Kidney epithelial cell (primary cell): ENCODE measurements at regions not wholly inside any gene's neighbourhood (a gene's known extent, or its start where the extent isn't known, plus 50 kb on each side); places are given as distances from the start of the nearest gene placed in this dataset.

ENCODE experiments used
- DNase-seq: peaks from one replicate; pipeline ENCODE4 v3.0.0-alpha.2; 2010; ENCODE audit warnings: low read depth
- H3K27me3 ChIP-seq: 2 replicates; pipeline ENCODE4 v1.6.0; 2011; ENCODE audit warnings: low read length; ENCODE audit not compliant: control insufficient read depth, insufficient read depth
- H3K36me3 ChIP-seq: 2 replicates; pipeline ENCODE4 v1.5.1; 2011; ENCODE audit warnings: low read length; ENCODE audit not compliant: control insufficient read depth, insufficient read depth
- H3K4me3 ChIP-seq: 2 replicates; pipeline ENCODE4 v1.5.1; 2011; ENCODE audit warnings: low read depth, mild to moderate bottlenecking, control low read depth, low read length
- TF ChIP-seq, protein P1 (sequence below): IDR thresholded peaks from 2 replicates; pipeline ENCODE4 v1.5.1; 2011; ENCODE audit warnings: mild to moderate bottlenecking, moderate library complexity, low read length, control low read depth, inconsistent platforms; ENCODE audit not compliant: insufficient read depth, poor library complexity, severe bottlenecking

DNA sequence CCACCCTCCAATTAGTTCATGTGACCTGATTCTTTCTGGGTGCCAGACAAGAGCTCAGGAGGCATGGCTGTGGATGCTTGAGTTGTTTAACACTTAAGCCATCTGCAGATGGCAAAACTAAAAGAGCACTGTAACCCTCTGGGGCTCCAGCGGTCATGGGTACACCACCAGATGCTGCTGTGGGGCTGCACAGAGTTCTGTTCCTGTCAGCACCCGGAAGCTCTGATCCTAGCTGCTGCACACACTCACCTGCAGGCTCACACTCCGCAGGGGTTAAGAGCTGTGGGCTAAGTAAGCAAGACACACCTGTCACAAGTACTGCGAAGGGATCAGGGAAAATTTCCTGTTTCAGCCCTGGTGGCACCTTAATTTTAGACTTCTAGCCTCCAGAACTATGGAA lies 307.8 kb downstream of the C11orf87 start:
- Histone ChIP-seq H3K4me3 (no peak overlapping the region), H3K27me3 (no peaks in the 10 kb centered on the region), H3K36me3 (no peaks in the 10 kb centered on the region)
- TF ChIP-seq, protein P1, sequence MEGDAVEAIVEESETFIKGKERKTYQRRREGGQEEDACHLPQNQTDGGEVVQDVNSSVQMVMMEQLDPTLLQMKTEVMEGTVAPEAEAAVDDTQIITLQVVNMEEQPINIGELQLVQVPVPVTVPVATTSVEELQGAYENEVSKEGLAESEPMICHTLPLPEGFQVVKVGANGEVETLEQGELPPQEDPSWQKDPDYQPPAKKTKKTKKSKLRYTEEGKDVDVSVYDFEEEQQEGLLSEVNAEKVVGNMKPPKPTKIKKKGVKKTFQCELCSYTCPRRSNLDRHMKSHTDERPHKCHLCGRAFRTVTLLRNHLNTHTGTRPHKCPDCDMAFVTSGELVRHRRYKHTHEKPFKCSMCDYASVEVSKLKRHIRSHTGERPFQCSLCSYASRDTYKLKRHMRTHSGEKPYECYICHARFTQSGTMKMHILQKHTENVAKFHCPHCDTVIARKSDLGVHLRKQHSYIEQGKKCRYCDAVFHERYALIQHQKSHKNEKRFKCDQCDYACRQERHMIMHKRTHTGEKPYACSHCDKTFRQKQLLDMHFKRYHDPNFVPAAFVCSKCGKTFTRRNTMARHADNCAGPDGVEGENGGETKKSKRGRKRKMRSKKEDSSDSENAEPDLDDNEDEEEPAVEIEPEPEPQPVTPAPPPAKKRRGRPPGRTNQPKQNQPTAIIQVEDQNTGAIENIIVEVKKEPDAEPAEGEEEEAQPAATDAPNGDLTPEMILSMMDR: no peak
- no peak for DNase-seq

DNA sequence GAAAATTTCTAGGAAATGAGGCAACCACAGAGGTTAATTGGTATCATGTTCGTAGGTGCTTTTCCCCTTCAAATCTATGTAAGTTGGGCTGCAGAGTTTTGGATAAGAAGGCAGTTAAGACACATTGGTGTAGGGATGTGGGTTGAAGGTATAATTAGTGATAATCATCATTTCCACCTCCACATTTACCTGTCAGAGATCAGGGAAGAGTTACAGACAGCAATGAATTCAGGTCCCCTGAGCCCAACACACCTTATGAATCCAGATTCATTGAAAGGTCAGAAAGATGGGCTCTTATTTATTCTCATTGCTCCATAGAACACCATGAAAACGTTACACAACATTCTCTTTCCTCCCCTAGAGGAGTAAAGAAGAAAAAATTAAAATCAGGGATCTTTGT lies 308.7 kb downstream of the C11orf87 start:
- DNase-seq: no peak
- TF ChIP-seq, protein P1: no peak
- Histone ChIP-seq H3K36me3 (no peaks in the 10 kb centered on the region), H3K27me3 (no peaks in the 10 kb centered on the region), H3K4me3 (no peak overlapping the region)

DNA sequence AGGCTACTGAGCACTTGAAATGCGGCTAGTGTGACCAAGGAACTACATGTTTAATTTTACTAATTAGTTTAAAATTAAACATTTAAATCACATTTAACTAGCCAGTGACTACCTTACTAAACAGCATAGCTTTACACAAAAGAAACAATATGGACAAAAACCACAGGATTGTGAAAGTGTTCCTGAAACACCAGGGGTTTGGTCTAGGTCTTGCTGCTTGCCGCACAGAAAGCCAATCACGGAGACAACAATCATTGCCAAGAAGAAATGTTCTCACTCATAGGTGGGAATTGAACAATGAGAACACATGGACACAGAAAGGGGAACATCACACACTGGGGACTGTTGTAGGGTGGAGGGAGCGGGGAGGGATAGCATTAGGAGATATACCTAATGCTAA lies 309.5 kb downstream of the C11orf87 start:
- TF ChIP-seq, protein P1: no peak
- Histone ChIP-seq H3K36me3 (no peaks in the 10 kb centered on the region), H3K27me3 (no peaks in the 10 kb centered on the region), H3K4me3 (no peak overlapping the region)
- DNase-seq: no peak

DNA sequence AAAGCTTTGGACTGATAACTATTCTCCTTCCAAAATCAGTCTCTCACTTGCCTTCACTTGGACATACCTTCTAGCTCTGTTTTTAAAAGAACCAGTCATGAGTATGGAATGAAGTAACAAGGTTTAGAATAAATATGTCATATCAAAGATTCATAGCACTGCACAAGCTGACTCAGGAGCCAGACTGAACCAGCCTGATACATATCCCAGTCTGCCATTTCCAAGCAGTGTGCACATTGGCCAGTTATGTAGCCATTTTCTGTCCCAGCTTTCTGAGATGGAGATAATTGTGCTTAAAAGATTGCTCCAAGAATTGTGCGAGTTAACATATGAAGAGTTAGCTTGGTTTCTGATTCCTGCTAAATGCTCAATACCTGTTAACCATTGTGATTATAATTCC lies 311.3 kb downstream of the C11orf87 start:
- Histone ChIP-seq H3K36me3 (no peaks in the 10 kb centered on the region), H3K27me3 (no peaks in the 10 kb centered on the region), H3K4me3 (no peak overlapping the region)
- no peak for DNase-seq
- TF ChIP-seq, protein P1: no peak

DNA sequence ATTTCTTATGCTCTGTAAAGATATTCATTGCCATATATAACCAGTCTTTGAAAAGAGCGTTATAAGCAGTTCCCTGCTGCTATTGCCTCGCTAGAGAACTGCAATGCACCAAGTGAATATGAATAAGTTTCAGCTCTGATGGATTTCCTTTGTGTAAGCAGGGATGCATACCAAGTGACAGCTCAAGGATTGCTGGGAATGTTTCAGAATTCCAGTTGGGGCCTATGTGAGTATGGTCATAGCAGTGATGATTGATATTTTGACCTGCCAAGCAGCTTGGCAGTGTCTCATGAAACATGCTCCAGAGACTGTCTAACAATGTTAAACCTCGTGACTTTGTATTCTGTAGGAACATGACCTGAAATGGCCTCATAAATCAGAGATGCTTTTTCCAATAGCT lies 312.6 kb downstream of the C11orf87 start:
- Histone ChIP-seq H3K36me3 (no peaks in the 10 kb centered on the region), H3K27me3 (no peaks in the 10 kb centered on the region), H3K4me3 (no peak overlapping the region)
- TF ChIP-seq, protein P1: no peak
- no peak for DNase-seq

DNA sequence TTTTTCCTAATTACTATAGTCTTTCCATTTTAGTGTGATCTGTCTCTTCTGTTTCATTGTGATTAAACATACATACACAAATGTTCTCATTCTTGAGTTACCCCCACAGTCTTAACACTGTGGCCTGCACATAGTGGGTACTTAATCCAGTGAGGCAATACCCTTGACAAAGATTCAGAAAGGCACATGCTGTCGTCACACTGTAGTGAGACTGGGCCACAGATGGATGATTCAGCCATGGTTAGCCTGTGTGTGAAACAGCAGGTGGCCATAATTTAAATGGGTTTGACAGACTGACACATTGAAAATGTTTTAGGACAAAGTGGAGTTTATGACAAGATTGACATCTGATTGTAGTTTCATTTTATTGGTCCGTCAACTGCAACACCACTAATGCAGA lies 313.1 kb downstream of the C11orf87 start:
- DNase-seq: no peak
- H3K4me3 ChIP-seq: no peak overlapping the region
- TF ChIP-seq, protein P1: no peak
- H3K27me3 ChIP-seq: no peaks in the 10 kb centered on the region
- no peaks in the 10 kb centered on the region for H3K36me3 ChIP-seq
